T-cell (primary cell): ENCODE measurements at regions not wholly inside any gene's neighbourhood (a gene's known extent, or its start where the extent isn't known, plus 50 kb on each side); places are given as distances from the start of the nearest gene placed in this dataset.

ENCODE experiments used
- ATAC-seq, 4 experiments: fragments of 200-7000 bp in 3 of 4; fragments of 150-1000 bp in 1 of 4; cut with Tn5 transposase; replicated peaks in 1 of 4; 1 replicate in 3 of 4; 2 replicates in 1 of 4; pipeline ENCODE4 v1.10.0; 2021; ENCODE audit warnings: moderate library complexity in 3 of 4, mild to moderate bottlenecking in 2 of 4, moderate number of reproducible peaks in 1 of 4
- CTCF ChIA-PET, 2 donors: fragments of 300-600 bp; sonication (Branson Sonifier 250); formaldehyde crosslinking; loops; one replicate each; lab custom pipeline; 2022; ENCODE audit warnings: antibody characterized with exemption in 2 of 2; lab: Charles Lee
- POLR2A ChIA-PET, 2 donors: fragments of 300-600 bp; sonication (Branson Sonifier 250); formaldehyde crosslinking; loops; one replicate each; lab custom pipeline; 2022; ENCODE audit warnings: antibody characterized with exemption in 2 of 2; lab: Charles Lee
- DNase-seq, 35 experiments: peaks; one replicate each; pipeline versions ENCODE4 v3.0.0 to v3.0.0-alpha.2; 2013 to 2023
- H3K27ac ChIP-seq: one replicate; pipeline ENCODE4 v1.5.1; 2013; ENCODE audit warnings: low read length
- H3K27me3 ChIP-seq, 2 experiments: replicated peaks in 1 of 2; 1 replicate in 1 of 2; 2 replicates in 1 of 2; pipeline versions ENCODE4 v1.6.1 to v1.7.0; 2013; ENCODE audit warnings: low read length in 1 of 2, mixed read lengths in 1 of 2; ENCODE audit not compliant: control insufficient read depth in 2 of 2, insufficient read depth in 2 of 2; ENCODE audit errors: extremely low read depth in 1 of 2
- H3K36me3 ChIP-seq, 2 donors: 1 replicate in 1 of 2; 2 replicates in 1 of 2; pipeline versions ENCODE4 v1.6.1 to v1.7.0; 2013; ENCODE audit warnings: low read length in 1 of 2; ENCODE audit not compliant: control insufficient read depth in 2 of 2, insufficient read depth in 1 of 2; ENCODE audit errors: extremely low read depth in 1 of 2
- H3K4me1 ChIP-seq, 2 experiments: 1 replicate in 1 of 2; 2 replicates in 1 of 2; pipeline versions ENCODE4 v1.6.1 to v1.7.0; 2013; ENCODE audit warnings: low read length in 2 of 2, mixed read lengths in 1 of 2; ENCODE audit not compliant: insufficient read depth in 2 of 2, control insufficient read depth in 1 of 2; ENCODE audit errors: extremely low read depth in 1 of 2
- H3K4me3 ChIP-seq, 2 donors: 1 replicate in 1 of 2; 2 replicates in 1 of 2; pipeline versions ENCODE4 v1.5.1 to v1.7.0; 2013; ENCODE audit warnings: mild to moderate bottlenecking in 2 of 2, low read length in 1 of 2, moderate library complexity in 1 of 2; ENCODE audit not compliant: control insufficient read depth in 1 of 2; ENCODE audit errors: extremely low read depth in 1 of 2
- H3K9me3 ChIP-seq: 2 replicates; pipeline ENCODE4 v1.7.0; 2013
- H3K27ac Mint-ChIP-seq, 2 donors: one replicate each; pipeline ENCODE4 v1.8.0; 2020 to 2021; ENCODE audit warnings: mild to moderate bottlenecking in 2 of 2, mixed read lengths in 2 of 2
- H3K27me3 Mint-ChIP-seq, 2 donors: one replicate each; pipeline ENCODE4 v1.8.0; 2021 to 2022; ENCODE audit warnings: mixed read lengths in 2 of 2
- H3K36me3 Mint-ChIP-seq: one replicate; pipeline ENCODE4 v1.8.0; 2021; ENCODE audit warnings: mixed read lengths
- H3K4me1 Mint-ChIP-seq, 3 donors: one replicate each; pipeline ENCODE4 v1.8.0; 2020 to 2022; ENCODE audit warnings: mixed read lengths in 3 of 3, mild to moderate bottlenecking in 1 of 3
- H3K4me3 Mint-ChIP-seq, 3 donors: one replicate each; pipeline ENCODE4 v1.8.0; 2020 to 2022; ENCODE audit warnings: mild to moderate bottlenecking in 3 of 3, mixed read lengths in 3 of 3, moderate library complexity in 3 of 3
- H3K9me3 Mint-ChIP-seq, 3 donors: one replicate each; pipeline ENCODE4 v1.8.0; 2020 to 2022; ENCODE audit warnings: mixed read lengths in 3 of 3
- WGBS: methylation state at CpG from one replicate; pipeline ENCODE4 v1.1.5; 2013; ENCODE audit warnings: missing lambda C conversion rate; ENCODE audit not compliant: insufficient coverage; 5-methylcytosine and 5-hydroxymethylcytosine counted together

DNA sequence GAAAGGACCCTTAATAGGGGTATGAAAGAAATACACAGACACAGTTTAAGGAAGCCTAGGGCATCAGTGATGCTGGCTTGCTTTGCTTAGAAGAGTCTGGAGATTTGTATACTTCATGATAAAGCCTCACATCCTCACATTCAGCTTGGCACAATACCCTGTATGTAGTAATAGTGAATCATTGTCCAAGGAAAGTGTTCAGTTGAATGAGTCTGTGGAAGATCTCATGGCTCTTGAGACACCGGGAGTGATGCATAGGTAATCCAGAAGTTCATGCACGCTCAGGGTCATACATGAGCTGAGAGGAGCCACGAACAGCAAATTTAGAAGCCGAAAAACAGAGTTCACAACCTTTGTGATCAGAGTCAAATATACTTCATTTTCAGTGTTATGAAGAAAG, 537.2 kb upstream of the TMPRSS15 start:
- H3K9me3 Mint-ChIP-seq: peaks cover 4 to 6% (median 4%) of the 10 kb centered on the region in 3 donors
- WGBS: 83% methylated on average over 2 of the region's 4 CpGs
- H3K4me1 Mint-ChIP-seq: no peaks in the 10 kb centered on the region
- no peak overlapping the region for H3K4me3 Mint-ChIP-seq
- no peak overlapping the region for H3K27ac ChIP-seq
- DNase-seq (no peak), ATAC-seq (no peak)
- CTCF ChIA-PET: no interaction called here
- H3K36me3 ChIP-seq: no peaks in the 10 kb centered on the region
- no peaks in the 10 kb centered on the region for H3K27me3 ChIP-seq
- POLR2A ChIA-PET: no interaction called here
- no peak overlapping the region for H3K27ac Mint-ChIP-seq
- no peak overlapping the region for H3K4me3 ChIP-seq
- H3K9me3 ChIP-seq: no peaks in the 10 kb centered on the region
- no peaks in the 10 kb centered on the region for H3K4me1 ChIP-seq
- no peaks in the 10 kb centered on the region for H3K36me3 Mint-ChIP-seq
- no peaks in the 10 kb centered on the region for H3K27me3 Mint-ChIP-seq

- ATAC-seq: no peak
- no peaks in the 10 kb centered on the region for H3K4me1 ChIP-seq
- CTCF ChIA-PET: no interaction called here
- no peaks in the 10 kb centered on the region for H3K27me3 ChIP-seq
- Mint-ChIP-seq H3K9me3 (peaks cover 4 to 7% (median 5%) of the 10 kb centered on the region in 3 donors), H3K27me3 (no peaks in the 10 kb centered on the region), H3K36me3 (no peaks in the 10 kb centered on the region), H3K27ac (no peak overlapping the region), H3K4me1 (no peaks in the 10 kb centered on the region), H3K4me3 (no peak overlapping the region)
- no peaks in the 10 kb centered on the region for H3K9me3 ChIP-seq
- POLR2A ChIA-PET: no interaction called here
- DNase-seq: no peak
- H3K36me3 ChIP-seq: no peaks in the 10 kb centered on the region
- WGBS: 83% methylated on average over 7 of the region's 13 CpGs
- H3K4me3 ChIP-seq: no peak overlapping the region
- H3K27ac ChIP-seq: no peak overlapping the region
Measured at GRCh38 chr21:18950045-18950740, 546.6 kb upstream of the TMPRSS15 start.

GRCh38 chr21:18951271-18952038, 547.9 kb upstream of the TMPRSS15 start:
- Histone ChIP-seq H3K4me1 (no peaks in the 10 kb centered on the region), H3K36me3 (no peaks in the 10 kb centered on the region), H3K27me3 (no peaks in the 10 kb centered on the region), H3K4me3 (no peak overlapping the region), H3K9me3 (no peaks in the 10 kb centered on the region), H3K27ac (no peak overlapping the region)
- no peaks in the 10 kb centered on the region for H3K36me3 Mint-ChIP-seq
- DNase-seq (no peak), ATAC-seq (no peak)
- POLR2A ChIA-PET: no interaction called here
- no peak overlapping the region for H3K27ac Mint-ChIP-seq
- no peak overlapping the region for H3K4me3 Mint-ChIP-seq
- no peaks in the 10 kb centered on the region for H3K4me1 Mint-ChIP-seq
- CTCF ChIA-PET: no interaction called here
- 79% methylated on average over 6 of the region's 14 CpGs for WGBS
- no peaks in the 10 kb centered on the region for H3K27me3 Mint-ChIP-seq
- H3K9me3 Mint-ChIP-seq: peaks cover 4 to 7% (median 5%) of the 10 kb centered on the region in 3 donors

- ChIA-PET CTCF (no interaction called here), POLR2A (no interaction called here)
- ATAC-seq (no peak), DNase-seq (no peak)
- Histone ChIP-seq H3K36me3 (no peaks in the 10 kb centered on the region), H3K4me1 (no peaks in the 10 kb centered on the region), H3K9me3 (no peaks in the 10 kb centered on the region), H3K27me3 (no peaks in the 10 kb centered on the region), H3K27ac (no peak overlapping the region), H3K4me3 (no peak overlapping the region)
- Mint-ChIP-seq H3K9me3 (peaks cover 5 to 7% (median 6%) of the 10 kb centered on the region in 3 donors), H3K27me3 (no peaks in the 10 kb centered on the region), H3K27ac (no peak overlapping the region), H3K36me3 (no peaks in the 10 kb centered on the region), H3K4me3 (no peak overlapping the region), H3K4me1 (no peaks in the 10 kb centered on the region)
Measured at GRCh38 chr21:18954441-18954844, 550.9 kb upstream of the TMPRSS15 start.

GRCh38 chr21:18959817-18960216, 556.2 kb upstream of the TMPRSS15 start:
- Mint-ChIP-seq H3K4me1 (no peaks in the 10 kb centered on the region), H3K27ac (no peak overlapping the region), H3K9me3 (peaks cover 0 to 2% (median 0%) of the 10 kb centered on the region in 3 donors), H3K27me3 (no peaks in the 10 kb centered on the region), H3K4me3 (no peak overlapping the region), H3K36me3 (no peaks in the 10 kb centered on the region)
- H3K4me1 ChIP-seq: no peaks in the 10 kb centered on the region
- DNase-seq (no peak), ATAC-seq (no peak)
- no peaks in the 10 kb centered on the region for H3K27me3 ChIP-seq
- ChIA-PET CTCF (no interaction called here), POLR2A (no interaction called here)
- H3K36me3 ChIP-seq: no peaks in the 10 kb centered on the region
- H3K4me3 ChIP-seq: no peak overlapping the region
- WGBS: 40% methylated on average over 2 of the region's 3 CpGs
- no peak overlapping the region for H3K27ac ChIP-seq
- no peaks in the 10 kb centered on the region for H3K9me3 ChIP-seq

DNA sequence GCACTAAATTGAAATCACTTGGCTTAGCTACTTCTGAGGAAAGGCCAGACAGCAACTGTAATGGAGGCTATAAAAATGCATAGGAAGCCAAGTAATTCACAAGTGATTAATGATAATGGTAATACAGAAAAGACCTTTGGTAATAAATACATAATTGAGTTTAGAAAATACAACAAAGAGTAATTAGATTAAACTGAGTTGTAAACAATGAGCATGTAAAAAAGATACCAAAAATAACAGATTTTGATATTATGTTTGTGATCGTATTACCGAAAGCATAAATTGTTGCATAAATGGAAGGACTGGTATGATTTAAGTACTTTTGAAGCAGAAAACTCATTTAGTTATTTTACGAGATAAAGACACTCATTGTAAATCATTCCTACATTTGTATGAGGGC, 556.7 kb upstream of the TMPRSS15 start:
- Histone ChIP-seq H3K4me3 (no peak overlapping the region), H3K27ac (no peak overlapping the region), H3K9me3 (no peaks in the 10 kb centered on the region), H3K36me3 (no peaks in the 10 kb centered on the region), H3K27me3 (no peaks in the 10 kb centered on the region), H3K4me1 (no peaks in the 10 kb centered on the region)
- ChIA-PET CTCF (no interaction called here), POLR2A (no interaction called here)
- Mint-ChIP-seq H3K9me3 (peaks cover 0 to 2% (median 2%) of the 10 kb centered on the region in 3 donors), H3K4me3 (no peak overlapping the region), H3K36me3 (no peaks in the 10 kb centered on the region), H3K27me3 (no peaks in the 10 kb centered on the region), H3K4me1 (no peaks in the 10 kb centered on the region), H3K27ac (no peak overlapping the region)
- no peak for DNase-seq
- ATAC-seq: no peak
- no CpG with 5 or more reads among the region's 3 CpGs for WGBS
